Spleen (tissue), 7 donors: ENCODE measurements at regions not wholly inside any gene's neighbourhood (a gene's known extent, or its start where the extent isn't known, plus 50 kb on each side); places are given as distances from the start of the nearest gene placed in this dataset.

ENCODE experiments used
- CTCF ChIP-seq, 11 experiments: fragments of 200-600 bp in 7 of 11; fragments of 450-650 bp in 4 of 11; sonication (generic) in 4 of 11; IDR thresholded peaks in 8 of 11; conservative IDR thresholded peaks in 3 of 11; 1 replicate in 7 of 11; 2 replicates in 4 of 11; pipeline versions ENCODE4 v1.4.0 to v1.8.0; 2016 to 2021; ENCODE audit warnings: antibody characterized with exemption in 11 of 11, inconsistent platforms in 4 of 11, mild to moderate bottlenecking in 1 of 11
- POLR2A ChIP-seq, 3 donors: fragments of 450-650 bp; IDR thresholded peaks; one replicate each; pipeline ENCODE4 v1.5.1; 2017; ENCODE audit warnings: antibody characterized with exemption in 3 of 3, mild to moderate bottlenecking in 1 of 3
- POLR2AphosphoS5 ChIP-seq, 3 donors: sonication (generic); formaldehyde crosslinking; IDR thresholded peaks; one replicate each; pipeline ENCODE4 v1.5.1; 2017; ENCODE audit warnings: antibody characterized with exemption in 3 of 3
- donor health status: DM: no; HTN: no; CAD: no; lungs with moderate emphysema.
- donor health status: DM: no; HTN: no; CAD: no.
- donor health status: DM: no; HTN: no; CAD: no.

GRCh38 chr14:26866721-26867120, 268.9 kb upstream of the NOVA1 start:
- TF ChIP-seq CTCF (IDR thresholded peaks at IDR 0.05 in 8 of 11, conservative IDR thresholded peaks at IDR 0.05 in 3 of 11), result no peak
- no peak for TF ChIP-seq POLR2AphosphoS5 (IDR thresholded peaks at IDR 0.05)
- TF ChIP-seq POLR2A (IDR thresholded peaks at IDR 0.05), result no peak
